Epidermal melanocyte (primary cell): ENCODE measurements at regions not wholly inside any gene's neighbourhood (a gene's known extent, or its start where the extent isn't known, plus 50 kb on each side); places are given as distances from the start of the nearest gene placed in this dataset.
"Not testable (repeated sequence)": the region's sequence is repeated elsewhere in the genome, so short reads cannot be mapped to it uniquely, and the experiment has no call there.

Experiments used
- DNase-seq: peaks from one replicate; pipeline ENCODE4 v3.0.0; 2011; ENCODE audit warnings: low spot score; ENCODE audit not compliant: insufficient read length

DNA sequence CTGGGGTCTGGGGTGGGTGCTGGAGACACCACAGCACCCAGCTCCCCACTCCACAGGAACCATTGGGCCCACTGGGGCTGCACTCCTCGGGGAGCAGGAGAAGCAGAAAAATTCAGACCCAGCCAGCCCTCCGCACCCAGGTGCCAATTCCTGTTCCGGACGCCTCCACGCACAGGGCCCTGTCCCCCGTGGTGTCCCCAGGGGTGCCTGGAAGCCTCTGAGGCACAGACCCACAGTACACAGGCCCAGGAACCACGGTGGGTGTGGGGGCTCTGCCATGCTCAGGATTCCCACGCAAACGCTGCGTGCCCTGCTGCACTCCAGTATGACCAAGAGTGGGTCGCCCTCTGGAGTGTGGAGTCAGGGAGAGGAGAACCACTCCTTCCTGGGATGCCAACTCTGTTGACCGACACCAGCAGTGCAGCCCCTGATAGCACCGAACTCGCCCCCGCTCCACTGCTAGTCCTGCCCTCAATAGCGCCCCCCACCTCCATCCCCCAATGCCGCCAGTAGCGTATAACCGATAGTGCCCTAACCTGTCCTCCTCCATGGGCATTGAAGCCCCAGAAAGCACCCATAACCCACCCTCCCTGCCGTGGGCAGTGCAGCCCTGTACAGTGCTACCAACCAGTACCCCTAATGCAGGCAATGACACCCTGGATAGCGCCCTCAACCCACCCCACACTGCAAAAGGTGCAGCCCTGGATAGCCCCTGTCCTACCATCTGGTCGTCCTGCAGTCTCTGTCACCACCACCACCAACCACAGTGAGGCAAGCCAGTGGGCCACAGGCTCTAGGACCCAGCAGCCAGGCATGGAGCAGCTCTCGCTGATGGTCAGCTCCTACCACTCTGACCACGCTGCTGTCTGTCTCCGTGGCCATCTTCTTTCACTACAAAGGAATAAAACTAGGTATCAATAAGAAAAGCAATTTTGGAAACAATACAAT, 2877.2 kb downstream of the RPIA start:
- DNase-seq = not testable (repeated sequence)

DNA sequence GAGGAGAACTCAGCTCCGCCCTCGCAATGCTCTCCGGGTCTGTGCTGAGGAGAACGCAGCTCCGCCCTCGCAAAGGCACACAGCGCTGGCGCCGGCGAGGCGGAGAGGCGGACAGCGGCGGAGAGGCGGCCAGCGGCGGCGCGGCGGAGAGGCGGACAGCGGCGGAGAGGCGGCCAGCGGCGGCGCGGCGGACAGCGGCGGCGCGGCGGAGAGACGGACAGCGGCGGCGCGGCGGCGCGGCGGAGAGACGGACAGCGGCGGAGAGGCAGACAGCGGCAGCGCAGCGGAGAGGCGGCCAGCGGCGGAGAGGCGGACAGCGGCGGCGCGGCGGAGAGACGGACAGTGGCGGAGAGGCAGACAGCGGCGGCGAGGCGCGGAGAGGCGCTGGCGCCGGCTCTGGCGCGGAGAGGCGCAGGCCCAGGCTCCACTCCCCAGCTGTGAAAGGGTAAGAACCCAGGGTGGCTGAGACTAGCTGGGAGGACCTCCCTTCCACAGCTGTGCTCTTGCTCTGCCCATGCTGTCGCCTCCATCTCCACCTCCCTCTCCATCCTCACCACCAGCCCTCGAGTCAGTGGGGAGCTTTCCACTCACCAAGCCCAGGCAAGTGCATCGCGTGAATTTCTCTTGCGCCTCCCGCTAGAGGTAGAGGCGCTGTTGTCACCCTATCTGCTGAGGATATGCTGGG, 2879.9 kb downstream of the RPIA start:
- not testable (repeated sequence) for DNase-seq

DNA sequence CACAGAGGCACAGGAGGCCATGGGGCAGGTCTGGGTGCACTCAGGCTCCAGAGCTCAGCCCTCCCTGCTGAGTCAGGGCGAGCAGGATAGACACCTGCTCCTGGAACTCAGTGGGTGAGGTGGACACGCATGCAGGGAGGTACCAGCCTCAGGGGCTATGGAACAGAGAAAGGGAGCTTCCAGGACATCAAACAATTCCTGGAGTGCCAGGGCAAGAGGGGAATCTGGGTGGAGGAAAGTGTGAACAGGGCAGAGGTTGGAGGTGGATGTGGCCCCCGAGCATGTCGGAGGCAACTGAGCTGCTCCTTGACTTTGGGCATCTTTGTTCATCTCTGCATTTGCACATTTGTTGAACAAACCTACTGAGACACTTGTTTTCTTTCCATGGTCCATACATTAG, 2881.5 kb downstream of the RPIA start:
- not testable (repeated sequence) for DNase-seq

DNA sequence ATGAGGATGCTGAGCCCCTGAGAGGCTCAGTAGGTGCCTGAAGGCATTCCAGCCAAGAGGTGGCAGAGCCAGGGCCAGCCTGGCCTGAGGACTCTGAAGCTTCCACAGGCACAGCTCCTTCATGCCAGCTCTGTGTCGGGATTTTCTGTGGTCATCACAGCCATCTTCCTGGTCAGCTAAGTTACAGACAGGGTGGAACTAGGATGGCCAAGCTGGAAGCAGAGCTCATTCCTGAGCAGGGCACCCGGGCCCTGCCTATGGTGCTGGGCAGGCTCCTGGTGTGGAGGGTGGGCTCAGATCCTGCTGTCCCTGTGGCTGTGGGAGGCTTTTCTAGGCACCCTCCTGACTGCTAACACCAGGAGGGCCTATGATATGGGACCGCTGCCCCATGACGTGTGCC, 2882.3 kb downstream of the RPIA start:
- DNase-seq = not testable (repeated sequence)

DNA sequence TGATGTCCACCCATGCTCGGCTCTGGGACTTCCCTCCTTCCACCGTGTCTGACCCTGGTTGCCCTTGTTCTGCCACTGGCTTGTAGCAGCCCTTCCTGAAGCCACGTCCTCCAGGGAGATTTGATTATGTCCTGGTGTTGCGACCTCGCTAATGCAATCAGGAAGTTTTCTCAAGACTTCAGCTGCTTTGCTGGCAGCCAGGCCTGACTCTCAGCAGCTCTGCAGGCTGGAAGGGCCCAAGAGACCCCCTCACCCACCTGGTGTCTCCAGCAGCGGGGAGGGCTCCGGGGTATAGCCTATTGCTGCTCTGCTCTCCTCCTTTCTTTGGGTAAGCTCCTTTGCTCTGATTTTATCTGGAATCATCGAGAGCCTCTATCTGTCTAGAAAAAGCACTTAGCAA, 2882.8 kb downstream of the RPIA start:
- DNase-seq = not testable (repeated sequence)

DNA sequence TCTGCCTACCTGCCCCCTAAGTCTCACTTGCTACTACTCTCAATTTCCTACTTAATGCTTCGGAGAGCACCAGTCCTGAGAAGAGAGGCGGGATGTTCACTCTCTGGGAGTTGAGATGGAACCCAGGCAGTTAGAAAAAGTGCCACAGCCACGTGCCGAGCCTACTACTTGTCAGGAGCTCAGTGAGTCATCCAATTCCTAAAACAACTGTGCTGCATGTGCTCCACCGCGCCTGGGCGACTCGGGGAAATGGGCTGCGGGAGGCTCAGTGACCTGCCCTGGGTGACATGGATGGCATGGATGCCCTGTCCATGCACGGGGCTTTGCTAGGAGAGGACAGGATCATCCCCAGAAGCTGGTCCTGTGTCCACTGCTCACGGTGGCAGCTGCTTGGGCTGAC, 2884.2 kb downstream of the RPIA start:
- not testable (repeated sequence) for DNase-seq

DNA sequence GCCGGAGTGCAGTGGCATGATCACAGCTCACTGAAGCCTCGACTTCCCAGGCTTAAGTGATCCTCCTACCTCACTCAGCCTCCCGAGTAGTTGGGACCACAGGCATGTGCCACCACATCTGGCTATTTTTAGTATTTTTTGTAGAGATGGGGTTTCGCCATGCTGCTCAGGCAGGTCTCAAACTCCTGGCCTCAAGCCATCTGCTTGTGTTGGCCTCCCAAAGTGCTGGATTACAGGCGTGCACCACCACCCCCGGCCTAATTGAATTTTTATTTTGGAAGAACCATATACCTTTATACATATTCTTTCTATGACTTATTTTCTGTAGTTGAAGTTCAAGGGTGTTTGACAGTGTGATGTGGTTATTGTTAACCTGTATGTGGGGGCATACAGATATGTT, 2885.9 kb downstream of the RPIA start:
- DNase-seq = not testable (repeated sequence)

DNA sequence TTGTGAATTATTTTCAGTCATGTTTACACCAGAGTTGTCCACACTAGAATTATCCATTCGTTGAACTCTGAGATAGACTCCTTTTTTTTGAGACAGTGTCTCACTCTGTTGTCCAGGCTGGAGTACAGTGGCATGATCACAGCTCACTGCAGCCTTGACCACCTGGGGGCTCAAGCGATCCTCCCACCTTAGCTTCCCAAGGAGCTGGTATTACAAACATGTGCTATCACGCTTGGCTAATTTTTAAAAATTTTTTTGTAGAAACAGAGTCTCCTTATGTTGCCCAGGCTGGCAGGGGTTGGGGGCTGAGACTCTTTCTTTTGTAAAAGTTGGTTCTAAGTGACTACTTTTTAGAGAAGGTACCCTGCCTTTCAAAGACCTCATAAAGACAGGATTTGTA, 2887.2 kb downstream of the RPIA start:
- DNase-seq = not testable (repeated sequence)

DNA sequence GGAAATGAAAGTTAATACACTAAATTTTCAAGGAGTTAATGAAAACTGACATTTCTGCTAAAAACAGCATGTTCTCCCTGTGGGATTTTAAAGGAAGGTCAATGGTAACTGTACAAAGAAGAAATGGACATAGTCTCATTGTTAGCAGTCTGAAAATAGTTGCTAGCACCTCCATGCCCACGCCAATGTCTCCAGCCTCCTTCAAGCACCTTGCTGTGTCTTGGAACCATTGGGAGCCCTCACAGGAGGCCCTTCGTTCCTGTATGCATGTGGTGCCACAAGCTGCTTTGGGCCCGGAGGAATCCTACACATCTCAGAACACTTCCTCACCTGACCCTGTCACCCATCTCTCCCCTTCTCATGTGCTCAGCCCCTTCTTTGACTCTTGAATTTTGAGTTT, 2888.1 kb downstream of the RPIA start:
- not testable (repeated sequence) for DNase-seq

DNA sequence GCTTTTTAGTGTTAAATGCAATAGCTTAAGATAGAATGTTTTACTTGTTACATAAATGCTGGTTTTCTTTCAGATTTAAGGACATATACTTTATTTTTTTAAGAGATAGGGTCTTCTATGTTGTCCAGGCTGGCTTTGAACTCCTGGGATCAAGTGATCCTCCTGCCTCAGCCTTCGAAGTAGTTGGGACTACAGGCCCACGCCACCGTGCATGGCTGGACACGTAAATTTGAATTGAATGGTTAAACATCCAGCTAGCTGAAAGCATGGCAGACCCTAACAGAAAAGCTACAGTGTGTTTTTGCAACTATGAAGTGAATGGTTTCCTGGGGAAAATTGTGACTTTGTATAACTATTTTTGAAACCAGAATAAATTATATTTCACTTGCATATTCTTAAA, 2888.6 kb downstream of the RPIA start:
- not testable (repeated sequence) for DNase-seq

DNA sequence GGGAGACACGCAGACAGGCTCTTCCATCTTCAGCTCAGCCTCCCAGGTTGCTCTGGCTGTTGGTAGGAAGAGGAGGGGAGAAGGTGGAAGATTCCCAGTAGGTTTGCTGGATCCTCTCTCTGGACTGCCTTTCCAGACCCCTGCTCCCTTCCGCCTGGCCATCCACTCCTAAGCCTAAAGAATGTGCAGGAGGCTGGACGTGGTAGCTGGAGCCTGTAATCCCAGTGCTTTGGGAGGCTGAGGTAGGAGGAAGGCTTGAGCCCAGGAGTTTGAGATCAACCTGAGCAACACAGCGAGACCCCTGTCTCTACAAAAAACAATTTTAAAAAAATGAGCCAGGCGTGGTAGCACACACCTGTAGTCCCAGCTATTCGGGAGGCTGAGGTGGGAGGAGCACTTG, 2895.6 kb downstream of the RPIA start:
- DNase-seq = not testable (repeated sequence)

DNA sequence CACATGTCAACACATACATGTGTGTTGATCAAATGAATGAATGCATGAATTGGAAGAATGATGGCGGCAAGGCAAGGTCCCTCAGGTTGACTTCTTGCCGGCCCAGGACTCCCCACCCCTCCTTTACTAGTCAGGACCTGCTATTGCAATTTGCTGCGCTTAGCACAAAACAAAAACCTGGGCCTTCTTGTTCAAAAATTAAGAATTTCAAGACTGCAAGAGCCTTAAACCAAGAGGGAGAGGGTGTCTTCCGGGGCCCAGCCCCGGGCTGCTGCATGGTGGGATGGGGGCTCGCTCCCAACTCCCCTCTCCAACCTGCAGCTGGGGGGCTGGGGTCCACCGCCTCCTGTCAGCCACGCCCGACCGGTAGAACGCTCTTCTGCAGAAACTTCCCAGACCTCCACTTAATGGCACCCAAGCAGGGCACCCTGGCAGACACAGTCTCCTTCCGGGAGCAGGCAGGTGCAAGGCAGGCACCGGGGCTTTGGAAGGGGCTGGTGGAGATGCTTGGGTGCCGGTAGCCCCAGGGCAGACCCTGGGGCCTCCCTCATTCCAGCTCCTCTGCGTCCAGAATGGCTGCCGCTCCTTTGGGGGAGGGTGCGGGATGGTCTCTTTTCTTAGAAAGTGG, 2896.5 kb downstream of the RPIA start:
- not testable (repeated sequence) for DNase-seq

DNA sequence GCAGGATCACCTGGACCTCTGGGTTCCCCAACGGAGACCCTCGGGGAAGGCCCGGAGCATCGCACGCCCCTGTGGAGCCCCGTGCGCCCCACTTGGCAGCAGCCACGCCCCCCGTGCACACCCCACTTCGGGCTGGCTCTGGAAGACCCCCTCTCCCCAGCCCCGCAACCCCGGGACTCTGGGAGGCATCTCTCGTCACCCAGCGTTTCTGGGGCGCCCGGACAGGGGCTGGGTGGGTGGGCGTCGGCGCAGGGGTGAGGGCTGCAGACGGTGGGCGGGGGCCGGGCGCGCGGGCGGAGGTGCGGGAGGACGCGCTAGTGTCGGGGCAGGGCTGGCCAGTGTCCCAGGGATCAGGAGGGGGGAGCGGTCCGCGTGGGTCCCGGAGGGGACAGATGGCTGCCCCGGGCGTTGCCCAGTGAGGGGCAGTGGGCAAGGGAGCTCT, 2897.3 kb downstream of the RPIA start:
- DNase-seq = not testable (repeated sequence)

DNA sequence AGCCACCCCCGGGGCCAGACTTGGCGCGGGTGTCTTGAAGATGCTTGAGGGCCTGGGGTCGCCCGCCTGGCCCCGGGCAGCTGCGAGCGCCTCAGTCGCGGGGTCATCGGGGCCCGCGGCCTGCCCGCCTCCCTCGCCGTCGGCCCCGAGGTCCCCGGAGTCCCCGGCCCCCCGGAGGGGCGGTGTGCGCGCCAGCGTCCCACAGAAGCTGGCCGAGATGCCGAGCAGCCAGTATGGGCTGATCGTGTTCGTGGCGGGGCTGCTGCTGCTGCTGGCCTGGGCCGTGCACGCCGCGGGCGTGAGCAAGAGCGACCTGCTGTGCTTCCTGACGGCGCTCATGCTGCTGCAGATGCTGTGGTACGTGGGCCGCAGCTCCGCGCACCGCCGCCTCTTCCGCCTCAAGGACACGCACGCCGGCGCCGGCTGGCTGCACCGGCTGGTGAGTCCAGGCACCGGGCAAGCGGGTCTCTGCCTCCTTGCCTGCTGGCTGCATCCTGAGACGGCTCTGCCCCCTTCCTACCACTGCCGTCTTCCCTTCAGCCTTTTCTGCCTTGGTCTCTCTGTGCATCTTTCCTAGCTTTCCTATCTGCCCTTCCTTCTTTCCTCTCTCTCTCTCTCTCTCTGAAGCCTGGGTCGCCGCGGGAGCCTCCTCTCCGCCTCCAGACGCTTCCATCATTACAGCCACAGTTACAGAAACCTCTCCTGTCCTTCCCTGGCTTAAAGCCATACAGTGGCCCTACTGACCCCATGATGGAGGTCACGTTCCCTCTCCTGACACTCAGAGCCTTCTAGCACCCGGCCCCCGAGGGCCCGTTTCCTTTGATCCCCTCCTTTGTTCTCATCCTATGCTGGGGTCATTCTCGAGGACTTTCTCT, 2898.2 kb downstream of the RPIA start:
- DNase-seq = not testable (repeated sequence)

DNA sequence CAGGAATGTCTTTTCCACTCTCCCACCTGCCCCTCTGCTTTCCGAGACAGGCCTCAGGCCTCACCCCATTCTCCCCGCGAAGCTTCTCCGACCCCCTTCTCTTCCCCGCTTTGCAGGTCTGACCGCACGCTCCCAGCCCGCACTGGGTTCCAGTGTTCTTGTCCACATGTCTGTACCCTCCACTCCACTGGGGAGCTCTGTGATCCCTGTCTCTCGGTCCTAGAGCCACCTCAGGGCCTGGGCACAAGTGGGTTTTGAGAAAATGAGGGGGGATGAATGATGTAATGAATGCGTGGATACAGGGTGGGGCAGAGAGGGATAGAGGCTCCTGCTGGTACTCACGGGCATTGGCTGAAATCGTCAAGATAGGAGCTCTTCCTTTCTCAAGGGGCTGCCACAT, 2898.9 kb downstream of the RPIA start:
- not testable (repeated sequence) for DNase-seq

DNA sequence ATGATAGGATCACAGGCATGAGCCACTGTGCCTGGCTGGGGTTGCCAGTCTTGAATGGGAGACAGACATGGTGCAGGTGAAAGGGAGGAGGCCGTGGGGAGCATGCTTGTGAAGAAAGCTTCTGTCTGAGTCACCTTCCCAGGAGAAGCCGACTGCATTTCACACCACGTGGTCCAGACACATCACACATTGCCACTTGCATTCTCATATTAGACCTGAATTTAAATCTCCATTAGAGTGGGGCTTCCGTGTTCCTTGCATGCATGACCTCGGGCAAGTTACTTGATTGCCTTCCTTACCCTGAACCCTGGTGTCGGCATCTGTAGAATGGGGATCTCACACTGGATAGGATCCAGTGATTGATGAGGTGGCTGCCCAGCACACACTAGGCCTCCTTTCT, 2899.6 kb downstream of the RPIA start:
- not testable (repeated sequence) for DNase-seq

DNA sequence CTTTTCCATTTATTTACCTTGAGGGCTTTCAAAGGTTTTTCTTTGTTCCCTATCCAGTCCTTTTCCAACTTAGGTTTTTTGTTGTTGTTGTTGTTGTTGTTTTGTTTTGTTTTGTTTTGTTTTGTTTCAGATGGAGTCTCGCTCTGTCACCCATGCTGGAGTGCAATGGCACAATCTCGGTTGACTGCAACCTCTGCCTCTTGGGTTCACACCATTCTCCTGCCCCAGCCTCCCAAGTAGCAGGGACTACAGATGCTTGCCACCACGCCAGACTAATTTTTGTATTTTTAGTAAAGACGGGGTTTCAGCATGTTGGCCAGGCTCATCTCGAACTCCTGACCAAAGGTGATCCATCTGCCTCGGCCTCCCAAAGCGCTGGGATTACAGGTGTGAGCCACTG, 2906.0 kb downstream of the RPIA start:
- not testable (repeated sequence) for DNase-seq

DNA sequence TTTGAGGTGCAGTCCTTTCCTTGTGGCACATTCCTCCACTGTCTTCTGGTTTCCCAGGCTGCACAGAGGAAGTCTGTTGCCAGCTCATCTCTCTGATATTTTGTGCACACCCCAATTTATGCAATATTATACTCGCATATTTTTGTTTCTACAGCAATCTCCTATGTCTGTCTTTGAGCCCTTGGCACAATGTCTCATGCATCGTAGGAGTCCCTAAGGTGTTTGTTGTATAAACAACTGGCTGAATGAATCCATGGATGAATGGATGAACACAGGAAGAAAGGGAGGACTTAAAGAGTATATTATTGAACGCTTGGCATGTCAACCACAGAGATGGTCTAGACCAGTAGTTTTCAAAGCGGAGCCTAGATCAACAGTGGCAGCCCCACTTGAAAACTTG, 2907.0 kb downstream of the RPIA start:
- not testable (repeated sequence) for DNase-seq

DNA sequence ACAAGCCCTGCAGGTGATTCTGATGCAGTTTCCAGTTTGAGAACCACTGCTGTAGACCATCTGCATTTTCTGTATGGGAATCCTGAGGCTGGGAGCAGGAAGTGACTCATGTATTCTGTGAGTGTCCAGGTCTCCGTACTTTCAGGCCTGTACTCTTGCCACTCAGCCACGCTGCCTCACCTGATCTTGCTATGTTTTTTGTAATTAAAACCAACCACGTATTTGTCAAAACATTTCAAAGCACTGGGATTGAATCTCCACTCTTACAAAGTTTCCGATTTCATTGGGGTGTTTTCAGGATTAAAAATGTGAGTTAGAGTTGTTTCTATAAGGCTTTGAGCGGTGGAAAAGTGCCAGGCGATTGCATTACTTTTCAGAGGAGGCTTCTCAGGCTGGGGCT, 2907.5 kb downstream of the RPIA start:
- not testable (repeated sequence) for DNase-seq

DNA sequence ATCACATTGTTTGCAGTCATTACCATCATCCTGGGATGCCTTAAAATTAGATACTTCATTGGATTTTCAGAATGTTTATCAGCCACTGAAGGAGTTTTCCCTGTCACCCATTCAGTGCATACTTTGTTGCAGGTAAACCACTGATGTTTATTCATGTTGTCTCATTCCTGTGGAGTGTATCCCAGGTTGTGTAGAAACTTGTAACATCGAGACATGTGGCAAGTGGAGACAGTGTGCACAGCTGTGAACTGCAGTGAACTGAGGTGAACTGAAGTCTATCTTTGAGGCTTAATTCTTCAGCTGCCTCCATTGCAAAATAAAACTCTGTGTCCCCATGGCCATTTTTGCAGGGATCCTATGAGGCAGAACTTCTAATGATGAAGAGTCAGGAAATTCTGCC, 2911.4 kb downstream of the RPIA start:
- DNase-seq = not testable (repeated sequence)

DNA sequence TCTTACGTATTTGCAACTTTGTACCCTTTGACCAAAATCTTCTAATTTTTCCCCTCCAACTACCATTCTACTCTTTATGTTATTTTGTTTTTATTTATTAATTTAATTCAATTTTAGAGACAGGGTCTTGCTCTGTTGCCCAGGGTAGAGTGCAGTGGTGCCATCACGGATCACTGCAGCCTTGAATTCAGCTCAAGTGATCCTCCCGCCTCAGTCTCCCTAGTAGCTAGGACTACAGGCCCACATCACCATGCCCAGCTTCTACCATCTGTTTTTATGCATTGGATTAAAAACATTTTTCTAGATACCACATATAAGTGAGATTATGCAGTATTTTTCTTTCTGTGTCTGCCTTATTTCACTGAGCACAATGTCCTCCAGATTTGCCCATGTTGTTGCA, 2912.5 kb downstream of the RPIA start:
- DNase-seq = not testable (repeated sequence)
